Peyer's patch (tissue), 4 donors: ENCODE measurements at regions not wholly inside any gene's neighbourhood (a gene's known extent, or its start where the extent isn't known, plus 50 kb on each side); places are given as distances from the start of the nearest gene placed in this dataset.

Experiments
- DNase-seq, 3 donors: peaks; one replicate each; pipeline ENCODE4 v3.0.0-alpha.2; 2017 to 2019
- H3K27ac ChIP-seq, 4 donors: fragments of 200-600 bp; sonication (generic); one replicate each; pipeline ENCODE4 v1.5.1; 2016 to 2019
- H3K27me3 ChIP-seq, 2 donors: fragments of 200-600 bp; sonication (generic); one replicate each; pipeline ENCODE4 v1.5.1; 2019
- H3K36me3 ChIP-seq, 3 donors: fragments of 200-600 bp; sonication (generic); one replicate each; pipeline ENCODE4 v1.5.1; 2016 to 2019
- H3K4me1 ChIP-seq, 4 donors: fragments of 200-600 bp; sonication (generic); one replicate each; pipeline ENCODE4 v1.5.1; 2016 to 2019
- H3K4me3 ChIP-seq, 4 donors: fragments of 200-600 bp; sonication (generic); 1 replicate in 3 of 4; 2 replicates in 1 of 4; pipeline ENCODE4 v1.5.1; 2016 to 2019; ENCODE audit warnings: mild to moderate bottlenecking in 1 of 4
- H3K9me3 ChIP-seq, 4 donors: fragments of 200-600 bp; sonication (generic); one replicate each; pipeline ENCODE4 v1.5.1; 2016 to 2019; ENCODE audit warnings: mild to moderate bottlenecking in 1 of 4
- CTCF ChIP-seq, 6 experiments: fragments of 450-650 bp in 4 of 6; fragments of 200-600 bp in 2 of 6; sonication (generic) in 1 of 6; IDR thresholded peaks; one replicate each; pipeline ENCODE4 v1.5.1; 2017 to 2019; ENCODE audit warnings: antibody characterized with exemption in 6 of 6, mild to moderate bottlenecking in 3 of 6, moderate library complexity in 1 of 6
- POLR2A ChIP-seq, 2 donors: fragments of 450-650 bp; IDR thresholded peaks; one replicate each; pipeline ENCODE4 v1.5.1; 2017; ENCODE audit warnings: antibody characterized with exemption in 2 of 2, mild to moderate bottlenecking in 2 of 2, moderate library complexity in 2 of 2

- no peak for DNase-seq
- TF ChIP-seq POLR2A (IDR thresholded peaks at IDR 0.05) (no peak), CTCF (IDR thresholded peaks at IDR 0.05) (no peak)
- H3K36me3 ChIP-seq: no peaks in the 10 kb centered on the region
- no peaks in the 10 kb centered on the region for H3K4me1 ChIP-seq
- H3K4me3 ChIP-seq: no peak overlapping the region
- H3K27ac ChIP-seq: no peak overlapping the region
- no peaks in the 10 kb centered on the region for H3K27me3 ChIP-seq
- no peaks in the 10 kb centered on the region for H3K9me3 ChIP-seq
These were observed 476.0 kb upstream of the TBL1XR1 start for GRCh38 chr3:177673112-177673914.

GRCh38 chr3:177674186-177674585, 476.9 kb upstream of the TBL1XR1 start:
- H3K9me3 ChIP-seq: no peaks in the 10 kb centered on the region
- H3K36me3 ChIP-seq: no peaks in the 10 kb centered on the region
- TF ChIP-seq POLR2A (IDR thresholded peaks at IDR 0.05) (no peak), CTCF (IDR thresholded peaks at IDR 0.05) (no peak)
- no peak for DNase-seq
- H3K27me3 ChIP-seq: no peaks in the 10 kb centered on the region
- no peak overlapping the region for H3K27ac ChIP-seq
- H3K4me3 ChIP-seq: no peak overlapping the region
- no peaks in the 10 kb centered on the region for H3K4me1 ChIP-seq

GRCh38 chr3:177676148-177676547, 478.9 kb upstream of the TBL1XR1 start:
- no peak for DNase-seq
- H3K27me3 ChIP-seq: no peaks in the 10 kb centered on the region
- no peaks in the 10 kb centered on the region for H3K36me3 ChIP-seq
- no peak overlapping the region for H3K27ac ChIP-seq
- TF ChIP-seq CTCF (IDR thresholded peaks at IDR 0.05) (no peak), POLR2A (IDR thresholded peaks at IDR 0.05) (no peak)
- no peaks in the 10 kb centered on the region for H3K9me3 ChIP-seq
- no peak overlapping the region for H3K4me3 ChIP-seq
- H3K4me1 ChIP-seq: no peaks in the 10 kb centered on the region

- no peak for DNase-seq
- no peaks in the 10 kb centered on the region for H3K27me3 ChIP-seq
- H3K36me3 ChIP-seq: no peaks in the 10 kb centered on the region
- no peak overlapping the region for H3K27ac ChIP-seq
- no peak for TF ChIP-seq POLR2A (IDR thresholded peaks at IDR 0.05)
- no peak for TF ChIP-seq CTCF (IDR thresholded peaks at IDR 0.05)
- no peak overlapping the region for H3K4me3 ChIP-seq
- no peaks in the 10 kb centered on the region for H3K9me3 ChIP-seq
- no peaks in the 10 kb centered on the region for H3K4me1 ChIP-seq
These were observed 479.8 kb upstream of the TBL1XR1 start for GRCh38 chr3:177676947-177677587.

GRCh38 chr3:177679568-177680471, 482.5 kb upstream of the TBL1XR1 start:
- Histone ChIP-seq H3K27ac (no peak overlapping the region), H3K4me3 (no peak overlapping the region), H3K9me3 (no peaks in the 10 kb centered on the region), H3K27me3 (no peaks in the 10 kb centered on the region), H3K36me3 (no peaks in the 10 kb centered on the region), H3K4me1 (no peaks in the 10 kb centered on the region)
- TF ChIP-seq POLR2A (IDR thresholded peaks at IDR 0.05) (no peak), CTCF (IDR thresholded peaks at IDR 0.05) (no peak)
- no peak for DNase-seq
